HepG2 (cell line): ENCODE measurements at regions not wholly inside any gene's neighbourhood (a gene's known extent, or its start where the extent isn't known, plus 50 kb on each side); places are given as distances from the start of the nearest gene placed in this dataset.

Experiments used
- ARID4A ChIP-seq: sonication (generic); formaldehyde crosslinking; IDR thresholded peaks from 2 replicates; pipeline ENCODE4 v1.5.0; 2020; ENCODE audit warnings: mild to moderate bottlenecking, missing genetic modification reagents, borderline replicate concordance
- ELF3 ChIP-seq: IDR thresholded peaks from 2 replicates; pipeline ENCODE4 v1.6.1; 2016; ENCODE audit warnings: missing genetic modification reagents, missing compliant biosample characterization
- RARA ChIP-seq: IDR thresholded peaks from 2 replicates; pipeline ENCODE4 v1.6.1; 2016; ENCODE audit warnings: missing genetic modification reagents, missing compliant biosample characterization
- SMARCE1 ChIP-seq: fragments of 450-650 bp; IDR thresholded peaks from 2 replicates; pipeline ENCODE4 v1.6.1; 2017; ENCODE audit warnings: borderline replicate concordance
- THRA ChIP-seq: sonication (generic); formaldehyde crosslinking; IDR thresholded peaks from 2 replicates; pipeline ENCODE4 v1.4.0; 2020; ENCODE audit warnings: missing genetic modification reagents, borderline replicate concordance
- ZBTB33 ChIP-seq: sonication (generic); formaldehyde crosslinking; IDR thresholded peaks from 2 replicates; pipeline ENCODE4 v1.4.0; 2020; ENCODE audit warnings: missing genetic modification reagents
- ZMAT5 ChIP-seq: sonication (generic); formaldehyde crosslinking; IDR thresholded peaks from 2 replicates; pipeline ENCODE4 v1.5.0; 2020; ENCODE audit warnings: mild to moderate bottlenecking, low read depth, missing genetic modification reagents, borderline replicate concordance
- ZNF775 ChIP-seq: sonication (generic); formaldehyde crosslinking; IDR thresholded peaks from 2 replicates; pipeline ENCODE4 v1.4.0; 2020; ENCODE audit warnings: missing genetic modification reagents, mild to moderate bottlenecking, moderate library complexity, borderline replicate concordance
- TF ChIP-seq, protein P1 (sequence below): sonication (generic); formaldehyde crosslinking; IDR thresholded peaks from 2 replicates; pipeline ENCODE4 v1.8.1; 2022; ENCODE audit warnings: low read depth, mild to moderate bottlenecking, missing genetic modification reagents

DNA sequence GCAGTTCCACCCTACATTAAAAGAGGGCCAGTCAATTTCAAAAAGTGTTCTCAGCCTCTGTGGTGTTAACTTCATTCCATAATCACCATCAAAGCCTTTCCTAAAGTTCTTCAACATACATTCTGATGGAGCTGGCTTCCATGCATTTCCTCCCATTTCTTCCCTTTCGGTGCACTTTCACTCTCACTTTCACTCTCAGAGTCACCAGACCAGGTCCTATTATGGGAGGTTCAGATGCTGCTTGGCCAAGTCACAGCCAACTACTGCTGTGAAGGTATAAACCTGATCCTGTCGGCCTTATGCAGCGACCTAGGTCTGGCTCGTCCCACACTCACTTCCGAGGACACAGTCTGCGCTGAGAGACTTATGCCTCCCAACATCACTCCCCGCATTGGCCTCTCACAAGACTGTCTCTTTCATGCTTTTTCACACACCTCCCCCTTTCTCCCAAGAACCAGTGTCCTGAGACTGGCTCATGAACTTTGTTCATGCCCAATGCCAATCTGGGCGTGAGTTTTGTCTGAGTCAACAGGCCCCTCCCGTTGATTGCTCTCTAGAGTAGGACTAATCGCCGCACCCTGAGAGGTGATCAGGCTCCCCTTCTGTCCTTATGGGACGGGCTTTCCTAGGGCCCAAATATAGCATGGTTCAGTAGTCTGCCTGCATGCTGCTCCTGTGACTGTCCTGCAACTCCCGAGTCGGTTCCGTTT is 60.8 kb upstream of the XAGE1B start (continued):
- TF ChIP-seq THRA (no peak), RARA (CRISPR knock-in tag) (no peak), ZBTB33 (CRISPR knock-in tag) (no peak), ZNF775 (CRISPR knock-in tag) (no peak), ZMAT5 (CRISPR knock-in tag) (no peak), ARID4A (CRISPR knock-in tag) (no peak), ELF3 (no peak), SMARCE1 (no peak)
- TF ChIP-seq, protein P1, sequence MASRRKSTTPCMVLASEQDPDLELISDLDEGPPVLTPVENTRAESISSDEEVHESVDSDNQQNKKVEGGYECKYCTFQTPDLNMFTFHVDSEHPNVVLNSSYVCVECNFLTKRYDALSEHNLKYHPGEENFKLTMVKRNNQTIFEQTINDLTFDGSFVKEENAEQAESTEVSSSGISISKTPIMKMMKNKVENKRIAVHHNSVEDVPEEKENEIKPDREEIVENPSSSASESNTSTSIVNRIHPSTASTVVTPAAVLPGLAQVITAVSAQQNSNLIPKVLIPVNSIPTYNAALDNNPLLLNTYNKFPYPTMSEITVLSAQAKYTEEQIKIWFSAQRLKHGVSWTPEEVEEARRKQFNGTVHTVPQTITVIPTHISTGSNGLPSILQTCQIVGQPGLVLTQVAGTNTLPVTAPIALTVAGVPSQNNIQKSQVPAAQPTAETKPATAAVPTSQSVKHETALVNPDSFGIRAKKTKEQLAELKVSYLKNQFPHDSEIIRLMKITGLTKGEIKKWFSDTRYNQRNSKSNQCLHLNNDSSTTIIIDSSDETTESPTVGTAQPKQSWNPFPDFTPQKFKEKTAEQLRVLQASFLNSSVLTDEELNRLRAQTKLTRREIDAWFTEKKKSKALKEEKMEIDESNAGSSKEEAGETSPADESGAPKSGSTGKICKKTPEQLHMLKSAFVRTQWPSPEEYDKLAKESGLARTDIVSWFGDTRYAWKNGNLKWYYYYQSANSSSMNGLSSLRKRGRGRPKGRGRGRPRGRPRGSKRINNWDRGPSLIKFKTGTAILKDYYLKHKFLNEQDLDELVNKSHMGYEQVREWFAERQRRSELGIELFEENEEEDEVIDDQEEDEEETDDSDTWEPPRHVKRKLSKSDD (CRISPR knock-in tag), result no peak
